HG02642 (cell line): ENCODE measurements at regions not wholly inside any gene's neighbourhood (a gene's known extent, or its start where the extent isn't known, plus 50 kb on each side); places are given as distances from the start of the nearest gene placed in this dataset.
"Not testable (repeated sequence)": the region's sequence is repeated elsewhere in the genome, so short reads cannot be mapped to it uniquely, and the experiment has no call there.

Source experiments
- ATAC-seq: cut with Tn5 transposase; IDR thresholded peaks from one replicate; pipeline ENCODE4 v1.9.1; 2021; ENCODE audit warnings: mild to moderate bottlenecking; ENCODE audit not compliant: unreplicated experiment, poor library complexity

GRCh38 chr4:57220734-57221133 lies 110.5 kb upstream of the IGFBP7 start:
- no peak for ATAC-seq

- no peak for ATAC-seq
Measured at GRCh38 chr4:57220172-57220571, 110.0 kb upstream of the IGFBP7 start.

- ATAC-seq: no peak
Measured at GRCh38 chr4:57219431-57219830, 109.2 kb upstream of the IGFBP7 start.

- no peak for ATAC-seq
Measured at GRCh38 chr4:57214654-57215411, 104.6 kb upstream of the IGFBP7 start.

GRCh38 chr4:57211131-57211530 lies 100.9 kb upstream of the IGFBP7 start:
- no peak for ATAC-seq

- no peak for ATAC-seq
Measured at GRCh38 chr4:57206172-57206571, 96.0 kb upstream of the IGFBP7 start.

GRCh38 chr4:57205580-57205979 lies 95.4 kb upstream of the IGFBP7 start:
- no peak for ATAC-seq

- ATAC-seq: no peak
Measured at GRCh38 chr4:57200799-57201327, 90.7 kb upstream of the IGFBP7 start.

GRCh38 chr4:57199267-57199666 lies 89.1 kb upstream of the IGFBP7 start:
- no peak for ATAC-seq

GRCh38 chr4:57195622-57196021 lies 85.4 kb upstream of the IGFBP7 start:
- ATAC-seq: no peak

- no peak for ATAC-seq
Measured at GRCh38 chr4:57194068-57194611, 84.0 kb upstream of the IGFBP7 start.

GRCh38 chr4:57193209-57193810 lies 83.1 kb upstream of the IGFBP7 start:
- ATAC-seq: no peak

GRCh38 chr4:57191523-57192034 lies 81.4 kb upstream of the IGFBP7 start:
- no peak for ATAC-seq

GRCh38 chr4:57190601-57191481 lies 80.7 kb upstream of the IGFBP7 start:
- ATAC-seq: peak; percentile 69

- no peak for ATAC-seq
Measured at GRCh38 chr4:57187246-57187645, 77.1 kb upstream of the IGFBP7 start.

- no peak for ATAC-seq
Measured at GRCh38 chr4:57184378-57185029, 74.3 kb upstream of the IGFBP7 start.

- ATAC-seq: no peak
Measured at GRCh38 chr4:57182132-57182874, 72.1 kb upstream of the IGFBP7 start.

- not testable (repeated sequence) for ATAC-seq
Measured at GRCh38 chr4:57173136-57173535, 63.0 kb upstream of the IGFBP7 start.

GRCh38 chr4:57172065-57172464 lies 61.9 kb upstream of the IGFBP7 start:
- ATAC-seq: no peak
